Brain microvascular endothelial cell (primary cell): ENCODE measurements at regions not wholly inside any gene's neighbourhood (a gene's known extent, or its start where the extent isn't known, plus 50 kb on each side); places are given as distances from the start of the nearest gene placed in this dataset.

Experiments
- DNase-seq: peaks from one replicate; pipeline ENCODE4 v3.0.0-alpha.2; 2020
- H3K27ac ChIP-seq: fragments of 250-450 bp; sonication (Bioruptor Pico); 2 replicates; pipeline ENCODE4 v1.5.1; 2020; ENCODE audit warnings: mild to moderate bottlenecking, moderate library complexity
- H3K27me3 ChIP-seq: fragments of 250-450 bp; sonication (Bioruptor Pico); replicated peaks from 2 replicates; pipeline ENCODE4 v1.5.1; 2020; ENCODE audit warnings: mild to moderate bottlenecking
- H3K36me3 ChIP-seq: fragments of 250-450 bp; sonication (Bioruptor Pico); replicated peaks from 2 replicates; pipeline ENCODE4 v1.5.1; 2020; ENCODE audit warnings: mild to moderate bottlenecking
- H3K4me3 ChIP-seq: 2 replicates; pipeline ENCODE4 v1.5.1; 2011; ENCODE audit warnings: low read depth, mild to moderate bottlenecking, control low read depth, low read length, moderate library complexity
- CTCF ChIP-seq: IDR thresholded peaks from 2 replicates; pipeline ENCODE4 v1.5.1; 2011; ENCODE audit warnings: low read depth, mild to moderate bottlenecking, moderate library complexity, low read length, control low read depth, inconsistent platforms; ENCODE audit errors: missing control alignments
- in situ Hi-C: cut with HindIII; loops from 2 replicates; pipeline ENCODE4 v1.10.0; 2017; ENCODE audit warnings: low sequenced_read_pairs, low pct_ligation_motif_present

DNA sequence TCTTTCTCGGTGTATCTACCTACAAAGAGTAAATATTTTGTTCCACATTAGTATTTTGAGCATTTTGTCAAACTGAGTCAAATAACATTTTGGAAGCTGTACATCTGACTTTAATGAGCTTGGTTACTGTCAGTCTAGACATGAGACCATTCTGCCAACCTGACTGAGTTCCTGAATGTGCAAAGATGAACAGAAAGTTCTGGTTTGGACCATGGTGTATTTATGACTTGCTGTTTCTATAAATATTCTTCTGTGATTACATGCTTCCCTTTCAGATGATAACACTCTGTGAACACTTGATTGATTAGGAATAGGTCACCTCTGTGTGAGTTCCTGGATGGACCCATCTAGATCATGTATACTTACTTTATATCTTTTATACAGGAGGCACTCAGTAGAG is 827.8 kb downstream of the VRK1 start:
- no peak overlapping the region for H3K27ac ChIP-seq
- no peaks in the 10 kb centered on the region for H3K27me3 ChIP-seq
- in situ Hi-C loops: no loop called here
- H3K36me3 ChIP-seq: no peaks in the 10 kb centered on the region
- DNase-seq: no peak
- no peak for TF ChIP-seq CTCF
- no peak overlapping the region for H3K4me3 ChIP-seq

- no peaks in the 10 kb centered on the region for H3K36me3 ChIP-seq
- H3K4me3 ChIP-seq: no peak overlapping the region
- no peak overlapping the region for H3K27ac ChIP-seq
- DNase-seq: no peak
- TF ChIP-seq CTCF: no peak
- in situ Hi-C loops: no loop called here
- no peaks in the 10 kb centered on the region for H3K27me3 ChIP-seq
Measured at GRCh38 chr14:97625477-97625876, 828.3 kb downstream of the VRK1 start.

GRCh38 chr14:97626088-97626487 is 828.9 kb downstream of the VRK1 start:
- DNase-seq: no peak
- TF ChIP-seq CTCF: no peak
- Histone ChIP-seq H3K36me3 (no peaks in the 10 kb centered on the region), H3K27me3 (no peaks in the 10 kb centered on the region), H3K27ac (no peak overlapping the region), H3K4me3 (no peak overlapping the region)
- in situ Hi-C loops: no loop called here

DNA sequence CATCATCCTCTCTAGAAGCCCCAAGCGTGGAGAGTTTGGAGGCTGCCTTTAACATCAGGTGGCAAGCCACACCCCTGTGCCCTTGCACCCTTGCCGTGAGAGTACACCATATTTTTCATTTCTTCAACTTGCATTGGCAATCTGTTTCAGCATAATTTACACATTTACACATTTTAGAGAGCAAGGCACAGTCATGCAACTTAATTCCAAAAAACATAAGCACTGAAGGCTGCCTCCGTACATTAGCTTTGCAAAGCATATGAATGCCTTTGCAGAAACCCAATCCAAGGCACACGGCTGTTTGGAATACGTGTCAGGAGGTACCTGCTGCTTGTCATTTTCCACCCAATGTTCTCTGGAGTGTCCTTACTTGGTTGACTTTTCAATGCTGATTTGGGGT is 833.1 kb downstream of the VRK1 start:
- DNase-seq: no peak
- no peaks in the 10 kb centered on the region for H3K36me3 ChIP-seq
- TF ChIP-seq CTCF: no peak
- no peaks in the 10 kb centered on the region for H3K27me3 ChIP-seq
- no peak overlapping the region for H3K4me3 ChIP-seq
- H3K27ac ChIP-seq: no peak overlapping the region
- in situ Hi-C loops: no loop called here

- no peak overlapping the region for H3K27ac ChIP-seq
- no peak for DNase-seq
- no peak overlapping the region for H3K4me3 ChIP-seq
- no peak for TF ChIP-seq CTCF
- no peaks in the 10 kb centered on the region for H3K36me3 ChIP-seq
- no peaks in the 10 kb centered on the region for H3K27me3 ChIP-seq
- in situ Hi-C loops: no loop called here
Measured at GRCh38 chr14:97633131-97633738, 836.1 kb downstream of the VRK1 start.

DNA sequence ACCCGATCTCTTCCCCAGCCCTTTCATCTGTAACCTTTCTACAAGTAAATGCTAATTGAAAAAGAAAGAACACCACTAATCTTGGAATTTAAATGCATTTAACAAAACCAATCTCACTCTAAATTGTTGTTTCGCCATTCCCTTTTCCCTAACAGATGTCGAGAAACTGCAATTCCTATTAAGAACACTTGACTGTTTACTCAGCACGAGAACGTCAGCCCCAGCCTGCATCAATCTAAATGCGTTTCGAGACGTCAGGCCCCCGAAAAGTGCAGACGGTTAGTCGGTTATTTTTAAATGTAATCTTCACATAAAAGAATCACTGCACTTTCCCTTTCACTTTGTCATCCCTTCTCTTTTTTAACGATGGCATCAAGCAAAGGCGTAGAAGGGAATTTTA is 837.6 kb downstream of the VRK1 start:
- Histone ChIP-seq H3K27me3 (no peaks in the 10 kb centered on the region), H3K27ac (no peak overlapping the region), H3K4me3 (no peak overlapping the region), H3K36me3 (no peaks in the 10 kb centered on the region)
- DNase-seq: no peak
- TF ChIP-seq CTCF: no peak
- in situ Hi-C loops: no loop called here
